Stimulated activated CD8-positive, alpha-beta memory T cell treated with anti-CD3 and anti-CD28 coated beads, Interleukin-15, amount 100 ng/mL, for 4 hours (primary cell): ENCODE measurements at regions not wholly inside any gene's neighbourhood (a gene's known extent, or its start where the extent isn't known, plus 50 kb on each side); places are given as distances from the start of the nearest gene placed in this dataset.
"Not testable (repeated sequence)": the region's sequence is repeated elsewhere in the genome, so short reads cannot be mapped to it uniquely, and the experiment has no call there.

ENCODE experiments used
- DNase-seq, 2 donors: peaks; one replicate each; pipeline ENCODE4 v3.0.0-alpha.2; 2020; ENCODE audit warnings: low read depth in 2 of 2

- no peak for DNase-seq
Observed at GRCh38 chr16:80123189-80123588, 417.6 kb upstream of the DYNLRB2 start.

DNA sequence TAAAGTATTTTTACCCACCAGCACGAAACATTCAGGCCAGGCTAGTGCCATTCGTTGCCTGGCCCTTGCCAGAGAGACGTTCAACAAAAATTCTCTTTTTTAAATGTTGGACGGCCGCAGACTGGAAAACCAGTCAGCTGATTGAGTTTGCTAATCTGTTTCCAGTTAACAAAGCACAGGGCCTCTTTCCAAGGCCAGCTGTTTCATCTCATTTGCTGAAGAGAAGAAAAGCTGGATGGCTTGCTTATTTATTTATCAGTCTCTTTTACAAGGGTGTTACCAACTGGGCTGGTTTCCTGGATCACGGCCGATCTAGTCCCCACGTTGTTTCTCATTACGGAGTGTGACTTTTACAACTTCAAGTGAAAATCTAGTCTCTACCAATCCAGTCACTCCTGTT lies 418.7 kb upstream of the DYNLRB2 start:
- DNase-seq = no peak

- no peak for DNase-seq
Observed at GRCh38 chr16:80121522-80121909, 419.3 kb upstream of the DYNLRB2 start.

DNA sequence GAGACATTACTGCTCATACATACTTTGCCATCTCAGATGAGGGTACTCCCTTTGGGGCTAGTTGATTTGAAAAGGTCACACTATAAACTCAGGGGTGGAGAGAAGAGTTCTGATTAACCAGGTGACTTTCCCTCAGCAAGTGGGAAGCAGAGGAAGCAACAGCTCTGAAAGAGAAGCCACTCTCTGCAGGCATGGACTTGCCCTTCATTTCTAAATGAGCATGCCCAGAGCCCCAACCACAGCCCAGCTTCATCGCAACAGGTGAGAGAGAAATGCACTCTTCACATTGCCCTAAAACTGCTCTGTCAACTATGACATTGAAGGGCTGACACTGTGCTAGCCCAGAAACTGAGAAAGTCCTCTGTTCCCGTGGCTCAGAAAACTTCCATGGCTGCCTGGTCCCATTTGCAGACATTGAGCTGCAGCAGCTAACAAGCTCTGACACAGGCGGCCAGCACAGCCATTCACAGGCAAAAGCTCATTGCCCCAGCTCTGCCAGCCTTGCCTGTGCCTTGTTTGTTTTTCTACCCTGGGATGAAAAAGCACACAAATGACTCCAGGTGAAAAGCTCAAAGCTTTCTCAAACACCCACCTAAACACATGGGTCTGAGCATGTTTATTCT lies 419.8 kb upstream of the DYNLRB2 start:
- DNase-seq = no peak

GRCh38 chr16:80117556-80118130 lies 423.1 kb upstream of the DYNLRB2 start:
- DNase-seq = no peak

DNA sequence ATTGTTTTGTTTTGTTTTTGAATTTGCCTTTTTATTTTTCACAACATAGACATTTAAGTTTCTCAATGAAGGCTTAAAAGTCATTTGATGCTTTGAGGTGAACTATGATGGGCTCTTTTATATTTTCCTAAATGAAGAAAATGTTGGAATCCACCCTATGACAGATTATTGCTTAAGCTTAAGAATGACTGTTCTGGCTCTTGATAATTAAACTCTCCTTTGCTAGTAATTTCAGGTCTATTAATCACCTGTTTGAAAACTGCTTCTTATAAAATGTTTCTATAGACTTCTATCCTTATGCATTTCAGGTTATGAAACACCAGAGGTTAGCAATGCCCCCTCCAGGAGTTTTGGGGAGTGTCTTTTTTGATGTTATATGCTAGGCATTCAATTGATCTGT lies 424.1 kb upstream of the DYNLRB2 start:
- no peak for DNase-seq

DNA sequence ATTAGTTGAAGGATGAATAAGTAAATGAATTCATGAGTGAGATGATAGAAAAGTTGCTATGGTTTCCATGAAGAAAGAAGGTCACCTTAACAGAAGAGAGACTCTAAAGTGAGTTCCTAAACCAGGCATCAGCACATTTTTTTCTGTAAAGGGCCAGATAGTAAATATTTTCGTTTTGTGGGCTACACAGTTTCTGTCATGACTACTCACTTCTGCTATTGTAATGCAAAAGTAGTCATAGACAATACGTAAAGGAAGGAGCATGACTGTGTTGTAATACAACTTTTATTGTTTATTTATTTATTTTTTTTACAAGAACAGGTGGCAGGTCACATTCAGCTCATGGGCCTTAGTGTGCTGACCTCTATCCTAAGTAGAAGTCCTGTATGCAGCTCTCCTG lies 426.1 kb upstream of the DYNLRB2 start:
- no peak for DNase-seq

GRCh38 chr16:80113873-80114574 lies 426.8 kb upstream of the DYNLRB2 start:
- no peak for DNase-seq

GRCh38 chr16:80109581-80109980 lies 431.2 kb upstream of the DYNLRB2 start:
- DNase-seq = no peak

DNA sequence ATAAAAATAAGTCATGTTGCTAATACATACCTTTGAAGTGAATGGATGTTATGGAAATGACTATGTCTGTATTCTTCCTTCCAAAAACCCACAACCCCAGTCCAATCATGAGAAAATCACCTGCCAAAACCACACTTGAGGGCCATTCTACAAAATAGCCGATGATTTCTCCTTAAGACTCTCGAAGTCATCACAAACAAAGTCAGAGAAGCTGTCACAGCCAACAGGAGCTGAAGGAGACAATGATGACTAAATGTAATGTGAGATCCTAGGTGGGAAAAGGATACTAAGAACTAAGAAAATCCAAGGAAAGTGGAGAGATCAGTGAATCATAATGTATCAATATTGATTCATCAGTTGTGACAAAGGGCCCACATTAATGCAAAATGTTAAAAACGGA lies 432.9 kb upstream of the DYNLRB2 start:
- no peak for DNase-seq

GRCh38 chr16:80105751-80106150 lies 435.0 kb upstream of the DYNLRB2 start:
- no peak for DNase-seq

DNA sequence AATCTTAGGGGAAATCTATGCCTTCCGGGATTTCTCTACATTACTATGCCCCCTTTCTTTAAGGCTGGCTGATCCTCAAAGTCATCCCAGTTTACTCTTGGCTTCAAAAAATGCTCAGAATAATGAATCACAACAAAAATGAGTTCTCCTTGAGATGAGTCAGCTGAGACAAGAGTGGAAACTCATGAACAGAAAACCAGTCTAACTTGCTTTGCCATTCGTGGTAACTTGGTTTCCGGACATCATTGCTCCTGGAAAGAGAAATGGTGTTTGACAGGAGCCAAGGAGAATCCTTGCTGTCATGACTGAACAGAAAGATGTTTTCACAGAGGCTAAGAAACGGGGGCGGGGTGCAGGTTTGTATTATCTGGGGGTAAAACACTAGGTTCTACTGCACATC lies 435.6 kb upstream of the DYNLRB2 start:
- no peak for DNase-seq

- DNase-seq = no peak
Observed at GRCh38 chr16:80104401-80104800, 436.4 kb upstream of the DYNLRB2 start.

DNA sequence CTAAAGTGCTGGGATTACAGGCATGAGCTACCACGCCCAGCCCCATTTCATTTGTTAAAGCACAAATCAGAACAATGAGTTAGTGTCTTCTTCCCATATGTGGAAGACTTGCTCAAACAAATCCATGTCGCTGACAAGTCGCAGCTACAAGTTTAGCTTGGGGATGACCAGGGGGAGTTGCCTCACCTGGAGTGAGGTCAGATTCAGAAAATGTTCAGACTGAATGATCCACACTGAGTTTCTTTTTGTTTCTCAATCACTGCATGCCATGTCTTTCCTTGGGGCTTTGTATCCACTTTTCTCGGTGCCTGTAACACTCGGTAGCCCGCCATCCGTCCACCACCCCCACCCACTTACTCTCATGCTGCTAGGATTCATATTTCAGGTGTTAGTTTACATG lies 437.3 kb upstream of the DYNLRB2 start:
- DNase-seq = no peak

GRCh38 chr16:80100846-80101451 lies 439.8 kb upstream of the DYNLRB2 start:
- DNase-seq = no peak

GRCh38 chr16:80100186-80100585 lies 440.6 kb upstream of the DYNLRB2 start:
- no peak for DNase-seq

GRCh38 chr16:80097098-80097497 lies 443.7 kb upstream of the DYNLRB2 start:
- DNase-seq = no peak

GRCh38 chr16:80092681-80093080 lies 448.1 kb upstream of the DYNLRB2 start:
- DNase-seq = no peak

- not testable (repeated sequence) for DNase-seq
Observed at GRCh38 chr16:80091453-80091852, 449.3 kb upstream of the DYNLRB2 start.

DNA sequence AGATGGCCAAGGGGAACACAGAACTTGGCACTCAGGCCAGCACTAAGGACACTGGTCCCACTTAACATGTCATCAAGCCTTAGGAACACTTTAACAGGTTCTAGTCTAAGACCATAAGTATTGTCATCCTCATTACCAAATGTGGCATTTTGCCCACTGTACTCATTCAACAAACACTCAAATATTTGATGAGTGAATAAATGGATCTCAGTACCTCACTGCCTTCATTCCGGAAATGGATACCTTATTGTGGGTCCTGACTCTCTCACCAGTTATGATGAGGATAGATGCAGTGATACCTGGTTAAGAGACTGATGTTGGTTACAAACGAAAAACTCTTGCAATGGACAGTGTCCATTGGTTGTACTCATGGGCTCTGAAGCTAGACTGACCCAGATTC lies 455.2 kb upstream of the DYNLRB2 start:
- DNase-seq = no peak

DNA sequence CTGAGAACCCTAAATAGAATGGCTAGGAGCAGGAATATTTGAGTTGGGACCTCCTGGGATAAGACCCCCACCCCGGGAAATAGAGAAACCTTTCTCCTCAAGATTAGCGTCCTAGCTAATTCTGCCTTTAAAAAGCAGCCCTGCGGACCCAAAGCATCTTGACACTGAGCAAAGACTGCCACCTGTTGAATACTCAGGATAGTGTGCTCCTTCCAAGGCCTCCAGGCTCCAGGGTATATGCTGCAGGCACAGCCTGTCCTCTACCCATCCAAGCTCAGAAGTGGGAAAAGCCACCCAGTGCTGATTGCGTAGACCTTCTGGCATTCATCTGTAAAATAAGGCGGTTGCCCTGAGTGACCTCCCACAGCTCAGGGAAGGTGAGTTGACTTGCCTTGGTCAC lies 456.2 kb upstream of the DYNLRB2 start:
- DNase-seq = no peak

- no peak for DNase-seq
Observed at GRCh38 chr16:80084163-80084562, 456.6 kb upstream of the DYNLRB2 start.

DNA sequence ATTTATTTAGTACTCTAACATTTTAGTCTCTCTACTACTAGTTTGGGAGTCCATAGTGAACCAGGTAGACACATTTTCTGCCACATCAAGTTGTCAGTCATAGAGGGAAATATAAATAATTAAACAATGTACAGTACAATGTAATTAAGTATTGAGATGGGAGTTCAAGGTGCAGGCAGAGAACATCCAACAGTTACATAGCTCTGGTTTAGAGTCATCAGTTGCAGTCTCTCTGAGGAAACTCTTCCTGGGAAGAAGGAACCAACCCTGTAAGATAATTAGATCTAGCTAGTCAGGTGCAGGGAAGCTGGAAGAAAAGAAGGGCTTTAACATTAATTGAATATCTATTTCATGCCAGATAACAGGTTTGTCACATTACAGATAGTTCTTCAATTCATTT lies 457.9 kb upstream of the DYNLRB2 start:
- DNase-seq = no peak
